SU-DHL-6 (cell line): ENCODE measurements at regions not wholly inside any gene's neighbourhood (a gene's known extent, or its start where the extent isn't known, plus 50 kb on each side); places are given as distances from the start of the nearest gene placed in this dataset.

ENCODE experiments used
- CTCF ChIP-seq: fragments of 200-600 bp; sonication (generic); IDR thresholded peaks from one replicate; pipeline ENCODE4 v1.5.1; 2017; ENCODE audit warnings: antibody characterized with exemption, mild to moderate bottlenecking, low read length, moderate library complexity; ENCODE audit not compliant: insufficient read depth, poor library complexity, severe bottlenecking
- EZH2phosphoT487 ChIP-seq: fragments of 200-600 bp; sonication (generic), shearing (Covaris generic); conservative IDR thresholded peaks from 2 replicates; pipeline ENCODE4 v1.6.1; 2018; ENCODE audit warnings: mild to moderate bottlenecking, antibody characterized with exemption, low read length, moderate library complexity, mixed read lengths

GRCh38 chr5:105956456-105957196, 1714.1 kb downstream of the EFNA5 start:
- no peak for TF ChIP-seq CTCF
- no peak for TF ChIP-seq EZH2phosphoT487
